ENCODE measurements at regions not wholly inside any gene's neighbourhood (a gene's known extent, or its start where the extent isn't known, plus 50 kb on each side); places are given as distances from the start of the nearest gene placed in this dataset.

- TF ChIP-seq CTCF (IDR thresholded peaks at IDR 0.05), result no peak
- TF ChIP-seq EZH2 (IDR thresholded peaks at IDR 0.05; ENCODE audit: borderline replicate concordance, insufficient read depth, low read depth, low read length, poor library complexity, severe bottlenecking), result no peak
Measured at GRCh38 chr12:4046495-4046840, 173.3 kb upstream of the PARP11 start.
